ENCODE measurements at regions not wholly inside any gene's neighbourhood (a gene's known extent, or its start where the extent isn't known, plus 50 kb on each side); places are given as distances from the start of the nearest gene placed in this dataset.

DNA sequence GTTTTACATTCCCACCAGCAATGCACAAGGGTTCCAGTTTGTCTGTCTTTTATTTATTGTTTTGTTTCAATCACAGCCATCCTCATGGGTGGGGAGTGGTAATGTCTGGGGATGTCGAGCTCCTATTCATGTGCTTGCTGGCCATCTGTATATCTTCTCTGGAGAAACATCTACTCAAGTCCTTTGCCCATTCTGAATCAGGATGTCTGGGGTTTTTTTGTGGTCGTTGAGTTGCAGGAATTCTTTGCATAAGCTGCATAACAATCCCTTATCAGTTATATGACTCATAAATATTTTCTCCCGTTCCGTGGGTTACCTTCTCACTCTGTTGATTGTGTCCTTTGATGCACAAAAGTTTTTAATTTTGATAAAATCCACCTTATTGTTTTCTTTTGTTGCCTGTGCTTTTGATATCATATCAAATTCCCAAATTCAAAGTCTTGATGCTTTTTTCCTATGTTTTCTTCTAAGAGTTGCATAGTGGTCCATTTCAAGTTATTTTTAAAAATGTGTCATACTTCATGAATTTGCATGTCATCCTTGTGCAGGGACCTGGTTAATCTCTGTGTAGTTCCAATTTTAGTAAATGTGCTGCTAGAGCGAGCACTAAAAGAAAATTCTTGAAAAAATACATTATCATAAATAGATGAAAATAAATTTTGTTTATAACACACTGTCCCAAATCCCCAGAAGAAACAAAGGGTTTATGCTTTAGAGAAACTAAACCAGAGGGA, 54.9 kb upstream of the PDE10A start:
- Mint-ChIP-seq H3K36me3 (ENCODE audit: low read depth) (no peaks in the 10 kb centered on the region), H3K27me3 (ENCODE audit: low read depth, poor library complexity) (peaks cover 44% of the 10 kb centered on the region), H3K9me3 (no peaks in the 10 kb centered on the region), H3K27ac (no peak overlapping the region), H3K4me3 (no peak overlapping the region), H3K4me1 (peaks cover 10% of the 10 kb centered on the region)
- DNase-seq = no peak
- TF ChIP-seq, protein P1, sequence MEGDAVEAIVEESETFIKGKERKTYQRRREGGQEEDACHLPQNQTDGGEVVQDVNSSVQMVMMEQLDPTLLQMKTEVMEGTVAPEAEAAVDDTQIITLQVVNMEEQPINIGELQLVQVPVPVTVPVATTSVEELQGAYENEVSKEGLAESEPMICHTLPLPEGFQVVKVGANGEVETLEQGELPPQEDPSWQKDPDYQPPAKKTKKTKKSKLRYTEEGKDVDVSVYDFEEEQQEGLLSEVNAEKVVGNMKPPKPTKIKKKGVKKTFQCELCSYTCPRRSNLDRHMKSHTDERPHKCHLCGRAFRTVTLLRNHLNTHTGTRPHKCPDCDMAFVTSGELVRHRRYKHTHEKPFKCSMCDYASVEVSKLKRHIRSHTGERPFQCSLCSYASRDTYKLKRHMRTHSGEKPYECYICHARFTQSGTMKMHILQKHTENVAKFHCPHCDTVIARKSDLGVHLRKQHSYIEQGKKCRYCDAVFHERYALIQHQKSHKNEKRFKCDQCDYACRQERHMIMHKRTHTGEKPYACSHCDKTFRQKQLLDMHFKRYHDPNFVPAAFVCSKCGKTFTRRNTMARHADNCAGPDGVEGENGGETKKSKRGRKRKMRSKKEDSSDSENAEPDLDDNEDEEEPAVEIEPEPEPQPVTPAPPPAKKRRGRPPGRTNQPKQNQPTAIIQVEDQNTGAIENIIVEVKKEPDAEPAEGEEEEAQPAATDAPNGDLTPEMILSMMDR (IDR thresholded peaks at IDR 0.05) = no peak

GRCh38 chr6:165716886-165717285, 53.8 kb upstream of the PDE10A start:
- TF ChIP-seq, protein P1 (IDR thresholded peaks at IDR 0.05) = no peak
- Mint-ChIP-seq H3K36me3 (ENCODE audit: low read depth) (no peaks in the 10 kb centered on the region), H3K9me3 (no peaks in the 10 kb centered on the region), H3K27me3 (ENCODE audit: low read depth, poor library complexity) (peaks cover 47% of the 10 kb centered on the region), H3K4me1 (peaks cover 12% of the 10 kb centered on the region), H3K4me3 (no peak overlapping the region), H3K27ac (no peak overlapping the region)
- DNase-seq = no peak

- H3K4me1 Mint-ChIP-seq = peaks cover 12% of the 10 kb centered on the region
- no peaks in the 10 kb centered on the region for H3K36me3 Mint-ChIP-seq (ENCODE audit: low read depth)
- no peak overlapping the region for H3K27ac Mint-ChIP-seq
- H3K9me3 Mint-ChIP-seq = no peaks in the 10 kb centered on the region
- TF ChIP-seq, protein P1 (IDR thresholded peaks at IDR 0.05) = no peak
- no peak overlapping the region for H3K4me3 Mint-ChIP-seq
- H3K27me3 Mint-ChIP-seq (ENCODE audit: low read depth, poor library complexity) = peaks cover 48% of the 10 kb centered on the region
- DNase-seq = no peak
Measured at GRCh38 chr6:165715428-165715827, 52.4 kb upstream of the PDE10A start.

GRCh38 chr6:165714907-165715306, 51.9 kb upstream of the PDE10A start:
- no peak overlapping the region for H3K4me3 Mint-ChIP-seq
- DNase-seq = no peak
- H3K27ac Mint-ChIP-seq = no peak overlapping the region
- peaks cover 44% of the 10 kb centered on the region for H3K27me3 Mint-ChIP-seq (ENCODE audit: low read depth, poor library complexity)
- peaks cover 12% of the 10 kb centered on the region for H3K4me1 Mint-ChIP-seq
- H3K36me3 Mint-ChIP-seq (ENCODE audit: low read depth) = no peaks in the 10 kb centered on the region
- TF ChIP-seq, protein P1 (IDR thresholded peaks at IDR 0.05) = no peak
- no peaks in the 10 kb centered on the region for H3K9me3 Mint-ChIP-seq

GRCh38 chr6:165713845-165714466, 50.9 kb upstream of the PDE10A start:
- H3K27ac Mint-ChIP-seq = no peak overlapping the region
- no peak for DNase-seq
- H3K4me3 Mint-ChIP-seq = no peak overlapping the region
- H3K4me1 Mint-ChIP-seq = peaks cover 12% of the 10 kb centered on the region
- H3K9me3 Mint-ChIP-seq = no peaks in the 10 kb centered on the region
- H3K36me3 Mint-ChIP-seq (ENCODE audit: low read depth) = no peaks in the 10 kb centered on the region
- peaks cover 38% of the 10 kb centered on the region for H3K27me3 Mint-ChIP-seq (ENCODE audit: low read depth, poor library complexity)
- TF ChIP-seq, protein P1 (IDR thresholded peaks at IDR 0.05) = no peak
